ENCODE measurements at regions not wholly inside any gene's neighbourhood (a gene's known extent, or its start where the extent isn't known, plus 50 kb on each side); places are given as distances from the start of the nearest gene placed in this dataset.

DNA sequence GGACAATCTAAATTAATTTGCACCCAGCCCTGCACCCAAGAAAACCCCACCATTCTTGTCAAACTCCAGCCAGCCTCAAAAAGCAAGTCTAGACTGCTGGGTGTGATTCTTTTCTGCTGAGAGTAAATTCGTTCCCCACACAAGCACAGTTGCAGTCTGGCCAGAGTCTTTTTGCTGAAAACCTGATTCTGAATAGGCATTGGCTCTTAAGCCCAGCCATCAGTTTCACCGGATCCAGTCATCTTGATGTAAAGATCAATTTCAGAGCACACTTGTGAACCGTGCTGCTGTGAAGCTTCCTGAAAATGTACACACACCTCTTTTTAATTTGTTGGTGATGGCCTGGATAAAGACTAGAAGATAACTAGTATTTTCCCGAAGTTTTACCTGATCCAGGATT, 159.4 kb upstream of the GGTLC1 start:
- TF ChIP-seq, protein P1, sequence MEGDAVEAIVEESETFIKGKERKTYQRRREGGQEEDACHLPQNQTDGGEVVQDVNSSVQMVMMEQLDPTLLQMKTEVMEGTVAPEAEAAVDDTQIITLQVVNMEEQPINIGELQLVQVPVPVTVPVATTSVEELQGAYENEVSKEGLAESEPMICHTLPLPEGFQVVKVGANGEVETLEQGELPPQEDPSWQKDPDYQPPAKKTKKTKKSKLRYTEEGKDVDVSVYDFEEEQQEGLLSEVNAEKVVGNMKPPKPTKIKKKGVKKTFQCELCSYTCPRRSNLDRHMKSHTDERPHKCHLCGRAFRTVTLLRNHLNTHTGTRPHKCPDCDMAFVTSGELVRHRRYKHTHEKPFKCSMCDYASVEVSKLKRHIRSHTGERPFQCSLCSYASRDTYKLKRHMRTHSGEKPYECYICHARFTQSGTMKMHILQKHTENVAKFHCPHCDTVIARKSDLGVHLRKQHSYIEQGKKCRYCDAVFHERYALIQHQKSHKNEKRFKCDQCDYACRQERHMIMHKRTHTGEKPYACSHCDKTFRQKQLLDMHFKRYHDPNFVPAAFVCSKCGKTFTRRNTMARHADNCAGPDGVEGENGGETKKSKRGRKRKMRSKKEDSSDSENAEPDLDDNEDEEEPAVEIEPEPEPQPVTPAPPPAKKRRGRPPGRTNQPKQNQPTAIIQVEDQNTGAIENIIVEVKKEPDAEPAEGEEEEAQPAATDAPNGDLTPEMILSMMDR (conservative IDR thresholded peaks at IDR 0.05 in 1 of 2, IDR thresholded peaks at IDR 0.05 in 1 of 2; ENCODE audit: low read depth in 1 of 2, low read length in 2 of 2): no peak
- no peak for TF ChIP-seq EZH2 (IDR thresholded peaks at IDR 0.05; ENCODE audit: low read length, missing control alignments)
